SK-N-SH (cell line): ENCODE measurements at regions not wholly inside any gene's neighbourhood (a gene's known extent, or its start where the extent isn't known, plus 50 kb on each side); places are given as distances from the start of the nearest gene placed in this dataset.

Experiments used
- CTCF ChIA-PET: fragments of 300-600, 350-600 bp; formaldehyde crosslinking; extraction: SDS; loops from one replicate; lab custom pipeline; 2021; lab: Yijun Ruan, JAX
- POLR2A ChIA-PET: fragments of 350-600 bp; sonication (Branson Sonifier 250); formaldehyde crosslinking; extraction: SDS; loops from one replicate; lab custom pipeline; 2020; ENCODE audit warnings: antibody characterized with exemption, inconsistent platforms; lab: Yijun Ruan, JAX
- DNase-seq: peaks from one replicate; pipeline ENCODE4 v3.0.0; 2012
- H2AFZ ChIP-seq: fragments of 200-600 bp; sonication (generic); 2 replicates; pipeline ENCODE4 v1.8.1; 2016; ENCODE audit warnings: antibody characterized with exemption, mild to moderate bottlenecking, low read depth
- H3F3A ChIP-seq: fragments of 200-600 bp; sonication (generic); replicated peaks from 2 replicates; pipeline ENCODE3; 2016; ENCODE audit warnings: antibody characterized with exemption, mild to moderate bottlenecking; ENCODE audit not compliant: insufficient read depth
- H3K27ac ChIP-seq, 2 experiments: fragments of 200-500 bp in 1 of 2; fragments of 200-600 bp in 1 of 2; sonication (Bioruptor generic) in 1 of 2; sonication (generic), shearing (Covaris generic) in 1 of 2; 2 replicates each; pipeline versions ENCODE4 v1.5.1 to v1.6.1; 2014 to 2016; ENCODE audit warnings: low read depth in 2 of 2, inconsistent platforms in 1 of 2, low read length in 1 of 2, mild to moderate bottlenecking in 1 of 2, mixed read lengths in 1 of 2
- H3K27me3 ChIP-seq: fragments of 200-600 bp; sonication (generic), shearing (Covaris generic); 2 replicates; pipeline ENCODE4 v1.6.1; 2016; ENCODE audit warnings: mixed run types; ENCODE audit not compliant: insufficient read depth
- H3K36me3 ChIP-seq, 2 experiments: fragments of 200-500 bp in 1 of 2; fragments of 200-600 bp in 1 of 2; sonication (Bioruptor generic) in 1 of 2; sonication (generic) in 1 of 2; replicated peaks in 1 of 2; 2 replicates each; pipeline versions ENCODE3 to v1.5.1; 2014 to 2016; ENCODE audit warnings: low read length in 1 of 2, mild to moderate bottlenecking in 1 of 2; ENCODE audit not compliant: insufficient read depth in 2 of 2, control insufficient read depth in 1 of 2
- H3K4me1 ChIP-seq, 2 experiments: fragments of 200-500 bp in 1 of 2; fragments of 200-600 bp in 1 of 2; sonication (Bioruptor generic) in 1 of 2; sonication (generic), shearing (Covaris generic) in 1 of 2; 2 replicates each; pipeline versions ENCODE4 v1.5.1 to v1.6.1; 2014 to 2016; ENCODE audit warnings: low read depth in 1 of 2, low read length in 1 of 2, mixed run types in 1 of 2; ENCODE audit not compliant: insufficient read depth in 2 of 2, control insufficient read depth in 1 of 2
- H3K4me2 ChIP-seq: fragments of 200-600 bp; sonication (generic), shearing (Covaris generic); 2 replicates; pipeline ENCODE4 v1.6.1; 2017; ENCODE audit warnings: mixed run types
- H3K4me3 ChIP-seq, 2 experiments: fragments of 200-500 bp in 1 of 2; fragments of 200-600 bp in 1 of 2; sonication (Bioruptor generic) in 1 of 2; sonication (generic), shearing (Covaris generic) in 1 of 2; 2 replicates each; pipeline versions ENCODE4 v1.5.1 to v1.8.1; 2014 to 2016; ENCODE audit warnings: low read depth in 2 of 2, inconsistent platforms in 1 of 2, low read length in 1 of 2, mild to moderate bottlenecking in 1 of 2, mixed read lengths in 1 of 2, moderate library complexity in 1 of 2
- H3K79me2 ChIP-seq: fragments of 200-600 bp; sonication (generic); 2 replicates; pipeline ENCODE4 v1.8.1; 2017; ENCODE audit warnings: mild to moderate bottlenecking; ENCODE audit not compliant: insufficient read depth
- H3K9ac ChIP-seq: fragments of 200-600 bp; sonication (generic); 2 replicates; pipeline ENCODE4 v1.6.1; 2017; ENCODE audit warnings: mixed run types
- H3K9me2 ChIP-seq: fragments of 200-600 bp; sonication (generic); 2 replicates; pipeline ENCODE4 v1.6.1; 2017; ENCODE audit warnings: mixed run types
- H3K9me3 ChIP-seq: fragments of 200-600 bp; sonication (generic); 2 replicates; pipeline ENCODE4 v1.6.1; 2017; ENCODE audit warnings: mixed run types, mild to moderate bottlenecking, moderate library complexity
- H4K20me1 ChIP-seq: fragments of 200-600 bp; sonication (generic); 2 replicates; pipeline ENCODE4 v1.6.1; 2017; ENCODE audit warnings: mild to moderate bottlenecking, mixed run types; ENCODE audit not compliant: insufficient read depth
- ELF1 ChIP-seq: IDR thresholded peaks from 2 replicates; pipeline ENCODE4 v1.4.0; 2012
- EP300 ChIP-seq, 2 experiments: IDR thresholded peaks; 2 replicates each; pipeline versions ENCODE4 v1.4.0 to v1.6.1; 2012; ENCODE audit warnings: borderline replicate concordance in 1 of 2, low read depth in 1 of 2, low read length in 1 of 2
- FOSL2 ChIP-seq: IDR thresholded peaks from 2 replicates; pipeline ENCODE4 v1.4.0; 2012; ENCODE audit warnings: low read depth, mild to moderate bottlenecking, moderate library complexity, borderline replicate concordance
- FOXJ3 ChIP-seq: sonication (generic); formaldehyde crosslinking; IDR thresholded peaks from 2 replicates; pipeline ENCODE4 v1.5.1; 2020; ENCODE audit warnings: mild to moderate bottlenecking, missing genetic modification reagents
- FOXM1 ChIP-seq: IDR thresholded peaks from 2 replicates; pipeline ENCODE4 v1.4.0; 2012; ENCODE audit warnings: low read depth, mild to moderate bottlenecking
- JUND ChIP-seq: IDR thresholded peaks from 2 replicates; pipeline ENCODE4 v1.4.0; 2012
- MAX ChIP-seq: IDR thresholded peaks from 2 replicates; pipeline ENCODE4 v1.4.0; 2012; ENCODE audit warnings: low read depth
- MXI1 ChIP-seq: IDR thresholded peaks from 2 replicates; pipeline ENCODE4 v1.6.1; 2012; ENCODE audit warnings: mild to moderate bottlenecking, low read depth, low read length, improper control_type of control experiment
- NFIC ChIP-seq: IDR thresholded peaks from 2 replicates; pipeline ENCODE4 v1.4.0; 2012; ENCODE audit warnings: borderline replicate concordance
- POLR2AphosphoS5 ChIP-seq: IDR thresholded peaks from 2 replicates; pipeline ENCODE4 v1.6.1; 2012; ENCODE audit warnings: low read depth, low read length
- RCOR1 ChIP-seq: fragments of 150-350 bp; IDR thresholded peaks from 2 replicates; pipeline ENCODE4 v1.6.1; 2017; ENCODE audit warnings: antibody characterized with exemption, low read length
- SMC3 ChIP-seq: IDR thresholded peaks from 2 replicates; pipeline ENCODE4 v1.6.1; 2012; ENCODE audit warnings: low read depth, low read length, improper control_type of control experiment
- TAF1 ChIP-seq: IDR thresholded peaks from 2 replicates; pipeline ENCODE4 v1.6.1; 2012; ENCODE audit warnings: low read depth, mild to moderate bottlenecking, low read length, moderate library complexity, borderline replicate concordance
- TCF12 ChIP-seq: IDR thresholded peaks from 2 replicates; pipeline ENCODE4 v1.4.0; 2012
- TEAD4 ChIP-seq: IDR thresholded peaks from 2 replicates; pipeline ENCODE4 v1.4.0; 2012; ENCODE audit warnings: mild to moderate bottlenecking, borderline replicate concordance; ENCODE audit not compliant: insufficient read depth
- YY1 ChIP-seq: IDR thresholded peaks from 2 replicates; pipeline ENCODE4 v1.4.0; 2012; ENCODE audit warnings: low read depth, mild to moderate bottlenecking
- WGBS: methylation state at CpG from one replicate; pipeline ENCODE4 v1.1.6; 2017; ENCODE audit warnings: low lambda C conversion rate; 5-methylcytosine and 5-hydroxymethylcytosine counted together
- TF ChIP-seq, protein P1 (sequence below): fragments of 200-600 bp; sonication (generic); IDR thresholded peaks from 2 replicates; pipeline ENCODE4 v1.6.1; 2017; ENCODE audit warnings: antibody characterized with exemption, mild to moderate bottlenecking, moderate library complexity
- TF ChIP-seq, protein P2 (sequence below): IDR thresholded peaks from 2 replicates; pipeline ENCODE4 v1.4.0; 2012; ENCODE audit warnings: low read depth, borderline replicate concordance

GRCh38 chr18:76307293-76307690, 187.8 kb downstream of the ZNF516 start:
- TF ChIP-seq TEAD4 = no peak
- no peak for TF ChIP-seq ELF1
- no peak for TF ChIP-seq RCOR1
- TF ChIP-seq MAX = no peak
- no peak for TF ChIP-seq MXI1
- no peak for TF ChIP-seq SMC3
- TF ChIP-seq FOXJ3 = no peak
- TF ChIP-seq, protein P1, sequence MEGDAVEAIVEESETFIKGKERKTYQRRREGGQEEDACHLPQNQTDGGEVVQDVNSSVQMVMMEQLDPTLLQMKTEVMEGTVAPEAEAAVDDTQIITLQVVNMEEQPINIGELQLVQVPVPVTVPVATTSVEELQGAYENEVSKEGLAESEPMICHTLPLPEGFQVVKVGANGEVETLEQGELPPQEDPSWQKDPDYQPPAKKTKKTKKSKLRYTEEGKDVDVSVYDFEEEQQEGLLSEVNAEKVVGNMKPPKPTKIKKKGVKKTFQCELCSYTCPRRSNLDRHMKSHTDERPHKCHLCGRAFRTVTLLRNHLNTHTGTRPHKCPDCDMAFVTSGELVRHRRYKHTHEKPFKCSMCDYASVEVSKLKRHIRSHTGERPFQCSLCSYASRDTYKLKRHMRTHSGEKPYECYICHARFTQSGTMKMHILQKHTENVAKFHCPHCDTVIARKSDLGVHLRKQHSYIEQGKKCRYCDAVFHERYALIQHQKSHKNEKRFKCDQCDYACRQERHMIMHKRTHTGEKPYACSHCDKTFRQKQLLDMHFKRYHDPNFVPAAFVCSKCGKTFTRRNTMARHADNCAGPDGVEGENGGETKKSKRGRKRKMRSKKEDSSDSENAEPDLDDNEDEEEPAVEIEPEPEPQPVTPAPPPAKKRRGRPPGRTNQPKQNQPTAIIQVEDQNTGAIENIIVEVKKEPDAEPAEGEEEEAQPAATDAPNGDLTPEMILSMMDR = no peak
- no peak for TF ChIP-seq YY1
- TF ChIP-seq, protein P2, sequence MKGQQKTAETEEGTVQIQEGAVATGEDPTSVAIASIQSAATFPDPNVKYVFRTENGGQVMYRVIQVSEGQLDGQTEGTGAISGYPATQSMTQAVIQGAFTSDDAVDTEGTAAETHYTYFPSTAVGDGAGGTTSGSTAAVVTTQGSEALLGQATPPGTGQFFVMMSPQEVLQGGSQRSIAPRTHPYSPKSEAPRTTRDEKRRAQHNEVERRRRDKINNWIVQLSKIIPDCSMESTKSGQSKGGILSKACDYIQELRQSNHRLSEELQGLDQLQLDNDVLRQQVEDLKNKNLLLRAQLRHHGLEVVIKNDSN = no peak
- no peak overlapping the region for H2AFZ ChIP-seq
- no peaks in the 10 kb centered on the region for H3F3A ChIP-seq
- H3K36me3 ChIP-seq = no peaks in the 10 kb centered on the region
- CTCF ChIA-PET = interaction anchor here (1.5 kb wide), 1 partner anchor 14 kb away, joined by 3 read pairs; no protein-coding TSS in a partner anchor
- no peak overlapping the region for H3K9ac ChIP-seq
- H3K79me2 ChIP-seq = no peaks in the 10 kb centered on the region
- H3K4me1 ChIP-seq = no peaks in the 10 kb centered on the region
- no peaks in the 10 kb centered on the region for H3K27me3 ChIP-seq
- H3K4me3 ChIP-seq = no peak overlapping the region
- no peak overlapping the region for H3K4me2 ChIP-seq
- no peaks in the 10 kb centered on the region for H4K20me1 ChIP-seq
- 6% methylated on average over 2 of the region's 2 CpGs for WGBS
- POLR2A ChIA-PET = no interaction called here
- DNase-seq = no peak
- H3K9me2 ChIP-seq = no peaks in the 10 kb centered on the region
- H3K9me3 ChIP-seq = no peaks in the 10 kb centered on the region
- no peak overlapping the region for H3K27ac ChIP-seq

DNA sequence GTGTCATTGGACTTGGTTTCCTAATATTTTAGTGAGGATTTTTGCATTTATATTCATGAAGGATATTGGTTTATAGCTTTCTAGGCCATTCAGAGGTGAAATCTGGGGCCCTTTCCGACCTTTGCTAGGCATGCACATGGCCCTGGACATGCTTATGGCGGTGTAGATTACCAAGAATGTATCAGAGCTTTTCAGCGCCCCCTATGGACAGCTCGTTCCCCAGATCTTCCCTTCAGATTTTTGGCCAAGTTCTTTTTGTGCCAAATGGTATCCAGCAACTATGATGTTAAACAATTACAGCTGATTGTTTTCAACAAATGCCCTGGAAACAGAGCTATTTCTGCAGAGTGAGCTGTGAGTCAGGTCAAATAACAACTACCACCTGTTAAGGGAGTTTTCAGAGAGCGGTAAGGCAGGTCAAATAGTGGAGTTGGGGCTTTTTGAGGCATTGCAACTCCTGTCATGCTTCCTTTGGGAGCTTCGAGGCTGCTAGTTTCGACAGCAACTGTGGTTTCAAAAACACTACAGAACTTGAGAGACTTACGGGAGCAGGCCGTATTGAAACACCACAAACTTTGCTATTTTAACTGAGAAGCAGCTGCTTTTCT, 188.3 kb downstream of the ZNF516 start:
- 15% methylated on average over 9 of the region's 9 CpGs for WGBS
- no peak for TF ChIP-seq TCF12
- no peak for TF ChIP-seq FOXM1
- no peak for TF ChIP-seq TAF1
- TF ChIP-seq POLR2AphosphoS5 = no peak
- no peak for TF ChIP-seq JUND
- TF ChIP-seq TEAD4 = no peak
- TF ChIP-seq EP300 (IDR thresholded peaks at IDR 0.05; ENCODE audit: borderline replicate concordance in 1 of 2, low read depth in 1 of 2, low read length in 1 of 2) = no peak
- TF ChIP-seq, protein P1 = no peak
- TF ChIP-seq YY1 = no peak
- TF ChIP-seq FOSL2 = no peak
- TF ChIP-seq FOXJ3 = no peak
- TF ChIP-seq NFIC = no peak
- TF ChIP-seq, protein P2 = no peak

More for the DNA sequence above, 188.3 kb downstream of the ZNF516 start:
- no peaks in the 10 kb centered on the region for H3K79me2 ChIP-seq
- no peak overlapping the region for H3K9ac ChIP-seq
- no peak overlapping the region for H3K4me2 ChIP-seq
- ChIA-PET POLR2A (no interaction called here), CTCF (interaction anchor here (0.7 kb wide), 1 partner anchor 9 kb away, joined by 3 read pairs; no protein-coding TSS in a partner anchor)
- no peaks in the 10 kb centered on the region for H3K9me2 ChIP-seq
- H2AFZ ChIP-seq = no peak overlapping the region
- no peak overlapping the region for H3K4me3 ChIP-seq
- H3K27me3 ChIP-seq = no peaks in the 10 kb centered on the region
- no peaks in the 10 kb centered on the region for H3K4me1 ChIP-seq
- no peaks in the 10 kb centered on the region for H3F3A ChIP-seq
- H3K9me3 ChIP-seq = no peaks in the 10 kb centered on the region
- H3K36me3 ChIP-seq = no peaks in the 10 kb centered on the region
- no peak for DNase-seq
- no peak overlapping the region for H3K27ac ChIP-seq
- H4K20me1 ChIP-seq = no peaks in the 10 kb centered on the region
